C4-2B (cell line): ENCODE measurements at regions not wholly inside any gene's neighbourhood (a gene's known extent, or its start where the extent isn't known, plus 50 kb on each side); places are given as distances from the start of the nearest gene placed in this dataset.

Experiments used
- CTCF ChIP-seq: fragments of 450-650 bp; conservative IDR thresholded peaks from 2 replicates; pipeline ENCODE4 v1.5.1; 2017; ENCODE audit warnings: mild to moderate bottlenecking
- ZFX ChIP-seq: fragments of 450-650 bp; IDR thresholded peaks from 2 replicates; pipeline ENCODE4 v1.6.1; 2017

- TF ChIP-seq CTCF (no peak), ZFX (no peak)
Observed at GRCh38 chr3:140768941-140769340, 91.1 kb downstream of the TRIM42 start.
